Naive thymus-derived CD4-positive, alpha-beta T cell (primary cell): ENCODE measurements at regions not wholly inside any gene's neighbourhood (a gene's known extent, or its start where the extent isn't known, plus 50 kb on each side); places are given as distances from the start of the nearest gene placed in this dataset.

ENCODE experiments used
- ATAC-seq: fragments of 150-1000 bp; cut with Tn5 transposase; 2 replicates; pipeline ENCODE4 v1.10.0; 2021; ENCODE audit warnings: mild to moderate bottlenecking, moderate library complexity
- CTCF ChIA-PET: fragments of 350-600 bp; sonication (Branson Sonifier 250); formaldehyde crosslinking; loops from one replicate; lab custom pipeline; 2021; ENCODE audit warnings: antibody characterized with exemption; lab: Charles Lee
- POLR2A ChIA-PET: fragments of 350-600 bp; sonication (Branson Sonifier 250); formaldehyde crosslinking; loops from one replicate; lab custom pipeline; 2021; ENCODE audit warnings: antibody characterized with exemption, inconsistent platforms; lab: Charles Lee
- DNase-seq, 9 donors: peaks; one replicate each; pipeline versions ENCODE4 v3.0.0 to v3.0.0-alpha.2; 2020 to 2022; ENCODE audit warnings: mixed read lengths in 1 of 9
- H3K27ac ChIP-seq: one replicate; pipeline ENCODE4 v1.7.0; 2013; ENCODE audit warnings: mild to moderate bottlenecking, low read depth, low read length, moderate library complexity
- H3K27me3 ChIP-seq, 2 donors: one replicate each; pipeline ENCODE4 v1.7.0; 2013; ENCODE audit warnings: low read length in 2 of 2, mild to moderate bottlenecking in 2 of 2, moderate library complexity in 2 of 2; ENCODE audit not compliant: control insufficient read depth in 2 of 2, insufficient read depth in 2 of 2
- H3K36me3 ChIP-seq, 3 experiments: 1 replicate in 2 of 3; 2 replicates in 1 of 3; pipeline ENCODE4 v1.7.0; 2013; ENCODE audit warnings: low read length in 3 of 3, mild to moderate bottlenecking in 3 of 3, moderate library complexity in 1 of 3; ENCODE audit not compliant: insufficient read depth in 3 of 3, control insufficient read depth in 2 of 3
- H3K4me1 ChIP-seq, 2 donors: one replicate each; pipeline ENCODE4 v1.7.0; 2013; ENCODE audit warnings: low read length in 2 of 2, mild to moderate bottlenecking in 2 of 2, moderate library complexity in 1 of 2; ENCODE audit not compliant: control insufficient read depth in 2 of 2, insufficient read depth in 2 of 2
- H3K4me3 ChIP-seq: 2 replicates; pipeline ENCODE4 v1.7.0; 2013; ENCODE audit warnings: mild to moderate bottlenecking, low read length
- H3K9me3 ChIP-seq, 3 experiments: 1 replicate in 2 of 3; 2 replicates in 1 of 3; pipeline ENCODE4 v1.7.0; 2013; ENCODE audit warnings: low read length in 3 of 3; ENCODE audit not compliant: control insufficient read depth in 2 of 3
- H3K27ac Mint-ChIP-seq, 9 donors: one replicate each; pipeline ENCODE4 v1.8.0; 2020 to 2022; ENCODE audit warnings: mixed read lengths in 9 of 9, mild to moderate bottlenecking in 8 of 9, moderate library complexity in 5 of 9, inconsistent platforms in 2 of 9
- H3K27me3 Mint-ChIP-seq, 5 donors: one replicate each; pipeline ENCODE4 v1.8.0; 2021 to 2022; ENCODE audit warnings: mixed read lengths in 5 of 5, mild to moderate bottlenecking in 1 of 5
- H3K36me3 Mint-ChIP-seq, 5 donors: one replicate each; pipeline ENCODE4 v1.8.0; 2020 to 2022; ENCODE audit warnings: mixed read lengths in 5 of 5, mild to moderate bottlenecking in 3 of 5, inconsistent platforms in 1 of 5
- H3K4me1 Mint-ChIP-seq, 7 donors: one replicate each; pipeline ENCODE4 v1.8.0; 2020 to 2022; ENCODE audit warnings: mixed read lengths in 7 of 7, mild to moderate bottlenecking in 3 of 7, inconsistent platforms in 1 of 7
- H3K4me3 Mint-ChIP-seq, 10 donors: one replicate each; pipeline ENCODE4 v1.8.0; 2020 to 2022; ENCODE audit warnings: mild to moderate bottlenecking in 10 of 10, mixed read lengths in 10 of 10, moderate library complexity in 6 of 10, inconsistent platforms in 2 of 10
- H3K9me3 Mint-ChIP-seq, 11 donors: one replicate each; pipeline ENCODE4 v1.8.0; 2020 to 2022; ENCODE audit warnings: mixed read lengths in 11 of 11, mild to moderate bottlenecking in 4 of 11, inconsistent platforms in 1 of 11, moderate library complexity in 1 of 11
- intact Hi-C, 2 donors: fragments of 100-400 bp; cut with micrococcal nuclease; formaldehyde crosslinking; loops; one replicate each; pipeline ENCODE4 v1.15.1; 2023

GRCh38 chr18:75753753-75754152 lies 326.2 kb upstream of the SMIM21 start:
- H3K4me3 ChIP-seq: no peak overlapping the region
- Mint-ChIP-seq H3K27me3 (peaks cover 0 to 32% (median 10%) of the 10 kb centered on the region in 5 donors), H3K27ac (no peak overlapping the region), H3K9me3 (peaks cover 0 to 4% (median 0%) of the 10 kb centered on the region in 11 donors), H3K36me3 (no peaks in the 10 kb centered on the region), H3K4me3 (no peak overlapping the region), H3K4me1 (no peaks in the 10 kb centered on the region)
- H3K36me3 ChIP-seq: no peaks in the 10 kb centered on the region
- intact Hi-C loops: no loop called here
- H3K27me3 ChIP-seq: no peaks in the 10 kb centered on the region
- H3K9me3 ChIP-seq: no peaks in the 10 kb centered on the region
- ATAC-seq: no peak
- DNase-seq: no peak
- H3K4me1 ChIP-seq: no peaks in the 10 kb centered on the region
- CTCF ChIA-PET: no interaction called here
- no peak overlapping the region for H3K27ac ChIP-seq
- POLR2A ChIA-PET: no interaction called here

GRCh38 chr18:75752740-75753263 lies 325.3 kb upstream of the SMIM21 start:
- Mint-ChIP-seq H3K4me3 (no peak overlapping the region), H3K4me1 (no peaks in the 10 kb centered on the region), H3K27me3 (peaks cover 0 to 30% (median 13%) of the 10 kb centered on the region in 5 donors), H3K9me3 (peaks cover 0 to 4% (median 0%) of the 10 kb centered on the region in 11 donors), H3K36me3 (no peaks in the 10 kb centered on the region), H3K27ac (no peak overlapping the region)
- ATAC-seq (no peak), DNase-seq (no peak)
- no peak overlapping the region for H3K27ac ChIP-seq
- intact Hi-C loops: no loop called here
- CTCF ChIA-PET: no interaction called here
- no peaks in the 10 kb centered on the region for H3K4me1 ChIP-seq
- POLR2A ChIA-PET: no interaction called here
- no peaks in the 10 kb centered on the region for H3K9me3 ChIP-seq
- no peaks in the 10 kb centered on the region for H3K27me3 ChIP-seq
- H3K36me3 ChIP-seq: no peaks in the 10 kb centered on the region
- H3K4me3 ChIP-seq: no peak overlapping the region

- Mint-ChIP-seq H3K4me1 (no peaks in the 10 kb centered on the region), H3K27me3 (peaks cover 0 to 11% (median 6%) of the 10 kb centered on the region in 5 donors), H3K27ac (no peak overlapping the region), H3K36me3 (no peaks in the 10 kb centered on the region), H3K9me3 (peaks cover 0 to 4% (median 0%) of the 10 kb centered on the region in 11 donors), H3K4me3 (no peak overlapping the region)
- intact Hi-C loops: no loop called here
- H3K4me3 ChIP-seq: no peak overlapping the region
- POLR2A ChIA-PET: no interaction called here
- no peaks in the 10 kb centered on the region for H3K9me3 ChIP-seq
- no peak overlapping the region for H3K27ac ChIP-seq
- H3K36me3 ChIP-seq: no peaks in the 10 kb centered on the region
- H3K27me3 ChIP-seq: no peaks in the 10 kb centered on the region
- ATAC-seq: no peak
- no peaks in the 10 kb centered on the region for H3K4me1 ChIP-seq
- no peak for DNase-seq
- CTCF ChIA-PET: no interaction called here
Observed at GRCh38 chr18:75745147-75745546, 317.6 kb upstream of the SMIM21 start.

GRCh38 chr18:75742516-75742915 lies 315.0 kb upstream of the SMIM21 start:
- Histone ChIP-seq H3K36me3 (no peaks in the 10 kb centered on the region), H3K4me1 (no peaks in the 10 kb centered on the region), H3K27me3 (no peaks in the 10 kb centered on the region), H3K9me3 (no peaks in the 10 kb centered on the region), H3K4me3 (no peak overlapping the region), H3K27ac (no peak overlapping the region)
- H3K27me3 Mint-ChIP-seq: peaks cover 0 to 18% (median 13%) of the 10 kb centered on the region in 5 donors
- intact Hi-C loops: no loop called here
- no peak for ATAC-seq
- no peak for DNase-seq
- no peak overlapping the region for H3K27ac Mint-ChIP-seq
- POLR2A ChIA-PET: no interaction called here
- H3K4me1 Mint-ChIP-seq: no peaks in the 10 kb centered on the region
- H3K9me3 Mint-ChIP-seq: peaks cover 0 to 7% (median 4%) of the 10 kb centered on the region in 11 donors
- peaks cover 0 to 5% (median 0%) of the 10 kb centered on the region in 5 donors for H3K36me3 Mint-ChIP-seq
- no peak overlapping the region for H3K4me3 Mint-ChIP-seq
- CTCF ChIA-PET: no interaction called here

GRCh38 chr18:75739682-75740081 lies 312.2 kb upstream of the SMIM21 start:
- Histone ChIP-seq H3K4me3 (no peak overlapping the region), H3K36me3 (no peaks in the 10 kb centered on the region), H3K27ac (no peak overlapping the region), H3K4me1 (no peaks in the 10 kb centered on the region), H3K9me3 (no peaks in the 10 kb centered on the region), H3K27me3 (no peaks in the 10 kb centered on the region)
- no peak overlapping the region for H3K4me3 Mint-ChIP-seq
- CTCF ChIA-PET: no interaction called here
- intact Hi-C loops: no loop called here
- peaks cover 3 to 28% (median 11%) of the 10 kb centered on the region in 11 donors for H3K9me3 Mint-ChIP-seq
- peaks cover 0 to 27% (median 12%) of the 10 kb centered on the region in 5 donors for H3K27me3 Mint-ChIP-seq
- POLR2A ChIA-PET: no interaction called here
- no peak overlapping the region for H3K27ac Mint-ChIP-seq
- no peak for DNase-seq
- H3K36me3 Mint-ChIP-seq: peaks cover 0 to 7% (median 4%) of the 10 kb centered on the region in 5 donors
- H3K4me1 Mint-ChIP-seq: no peaks in the 10 kb centered on the region
- no peak for ATAC-seq

GRCh38 chr18:75735291-75735690 lies 307.8 kb upstream of the SMIM21 start:
- Histone ChIP-seq H3K36me3 (no peaks in the 10 kb centered on the region), H3K27ac (no peak overlapping the region), H3K4me3 (no peak overlapping the region), H3K4me1 (no peaks in the 10 kb centered on the region), H3K27me3 (no peaks in the 10 kb centered on the region), H3K9me3 (no peaks in the 10 kb centered on the region)
- H3K4me1 Mint-ChIP-seq: no peaks in the 10 kb centered on the region
- DNase-seq (no peak), ATAC-seq (no peak)
- peaks cover 3 to 28% (median 11%) of the 10 kb centered on the region in 11 donors for H3K9me3 Mint-ChIP-seq
- H3K27me3 Mint-ChIP-seq: peaks cover 0 to 38% (median 18%) of the 10 kb centered on the region in 5 donors
- H3K27ac Mint-ChIP-seq: no peak overlapping the region
- H3K36me3 Mint-ChIP-seq: peaks cover 0 to 7% (median 4%) of the 10 kb centered on the region in 5 donors
- intact Hi-C loops: no loop called here
- ChIA-PET CTCF (no interaction called here), POLR2A (no interaction called here)
- H3K4me3 Mint-ChIP-seq: no peak overlapping the region

- no peaks in the 10 kb centered on the region for H3K36me3 Mint-ChIP-seq
- no peaks in the 10 kb centered on the region for H3K36me3 ChIP-seq
- H3K4me1 Mint-ChIP-seq: no peaks in the 10 kb centered on the region
- ChIA-PET CTCF (interaction anchor here (0.7 kb wide), 1 partner anchor 107 kb away, joined by 3 read pairs; no protein-coding TSS in a partner anchor), POLR2A (no interaction called here)
- H3K4me3 Mint-ChIP-seq: no peak overlapping the region
- H3K4me1 ChIP-seq: no peaks in the 10 kb centered on the region
- H3K27me3 ChIP-seq: no peaks in the 10 kb centered on the region
- no peaks in the 10 kb centered on the region for H3K9me3 ChIP-seq
- H3K4me3 ChIP-seq: no peak overlapping the region
- peaks cover 3 to 56% (median 28%) of the 10 kb centered on the region in 5 donors for H3K27me3 Mint-ChIP-seq
- ATAC-seq (no peak), DNase-seq (no peak)
- intact Hi-C loops: no loop called here
- no peak overlapping the region for H3K27ac Mint-ChIP-seq
- H3K27ac ChIP-seq: no peak overlapping the region
- H3K9me3 Mint-ChIP-seq: peaks cover 0 to 5% (median 2%) of the 10 kb centered on the region in 11 donors
Observed at GRCh38 chr18:75730249-75730648, 302.7 kb upstream of the SMIM21 start.
